ENCODE measurements at regions not wholly inside any gene's neighbourhood (a gene's known extent, or its start where the extent isn't known, plus 50 kb on each side); places are given as distances from the start of the nearest gene placed in this dataset.

GRCh38 chr16:6247775-6248174 lies 1084.9 kb upstream of the RBFOX1 start:
- CTCF ChIA-PET = interaction anchor here (1.1 kb wide), 1 partner anchor 1018 kb away, joined by 3 read pairs; no protein-coding TSS in a partner anchor
- DNase-seq (ENCODE audit: low spot score) = no peak
- no peak for TF ChIP-seq CTCF (conservative IDR thresholded peaks at IDR 0.05; ENCODE audit: low read depth)
- POLR2A ChIA-PET (ENCODE audit: low non-redundant PET) = no interaction called here
- H3K27ac ChIP-seq = no peak overlapping the region

- ChIA-PET CTCF (interaction anchor here (1.1 kb wide), 1 partner anchor 1018 kb away, joined by 3 read pairs; no protein-coding TSS in a partner anchor), POLR2A (ENCODE audit: low non-redundant PET) (no interaction called here)
- DNase-seq (ENCODE audit: low spot score) = no peak
- no peak overlapping the region for H3K27ac ChIP-seq
- TF ChIP-seq CTCF (conservative IDR thresholded peaks at IDR 0.05; ENCODE audit: low read depth) = no peak
Measured at GRCh38 chr16:6247150-6247549, 1085.5 kb upstream of the RBFOX1 start.

- no peak overlapping the region for H3K27ac ChIP-seq
- no peak for TF ChIP-seq CTCF (conservative IDR thresholded peaks at IDR 0.05; ENCODE audit: low read depth)
- ChIA-PET CTCF (no interaction called here), POLR2A (ENCODE audit: low non-redundant PET) (no interaction called here)
- no peak for DNase-seq (ENCODE audit: low spot score)
Measured at GRCh38 chr16:6246266-6246665, 1086.4 kb upstream of the RBFOX1 start.

GRCh38 chr16:6232056-6232455 lies 1100.6 kb upstream of the RBFOX1 start:
- POLR2A ChIA-PET (ENCODE audit: low non-redundant PET) = no interaction called here
- no peak for DNase-seq (ENCODE audit: low spot score)
- CTCF ChIA-PET = no interaction called here
- no peak overlapping the region for H3K27ac ChIP-seq
- no peak for TF ChIP-seq CTCF (conservative IDR thresholded peaks at IDR 0.05; ENCODE audit: low read depth)

GRCh38 chr16:6231398-6231797 lies 1101.2 kb upstream of the RBFOX1 start:
- no peak for DNase-seq (ENCODE audit: low spot score)
- ChIA-PET POLR2A (ENCODE audit: low non-redundant PET) (no interaction called here), CTCF (no interaction called here)
- no peak for TF ChIP-seq CTCF (conservative IDR thresholded peaks at IDR 0.05; ENCODE audit: low read depth)
- no peak overlapping the region for H3K27ac ChIP-seq

- ChIA-PET CTCF (interaction anchor here (0.6 kb wide), 1 partner anchor 52 kb away, joined by 4 read pairs; no protein-coding TSS in a partner anchor), POLR2A (ENCODE audit: low non-redundant PET) (no interaction called here)
- H3K27ac ChIP-seq = no peak overlapping the region
- no peak for DNase-seq (ENCODE audit: low spot score)
- TF ChIP-seq CTCF (conservative IDR thresholded peaks at IDR 0.05; ENCODE audit: low read depth) = no peak
Measured at GRCh38 chr16:6229186-6229585, 1103.5 kb upstream of the RBFOX1 start.

GRCh38 chr16:6218855-6219254 lies 1113.8 kb upstream of the RBFOX1 start:
- TF ChIP-seq CTCF (conservative IDR thresholded peaks at IDR 0.05; ENCODE audit: low read depth) = no peak
- ChIA-PET POLR2A (ENCODE audit: low non-redundant PET) (no interaction called here), CTCF (interaction anchor here (0.8 kb wide), 2 partner anchors 404 to 757 kb away, joined by 4 to 5 read pairs; no protein-coding TSS in a partner anchor)
- no peak for DNase-seq (ENCODE audit: low spot score)
- H3K27ac ChIP-seq = no peak overlapping the region

Measured in RWPE1 (cell line).